ENCODE measurements at regions not wholly inside any gene's neighbourhood (a gene's known extent, or its start where the extent isn't known, plus 50 kb on each side); places are given as distances from the start of the nearest gene placed in this dataset.
"Not testable (repeated sequence)": the region's sequence is repeated elsewhere in the genome, so short reads cannot be mapped to it uniquely, and the experiment has no call there.

GRCh38 chr14:54010981-54011380 is 54.4 kb upstream of the BMP4 start:
- no peak for DNase-seq

GRCh38 chr14:54023027-54023426 is 66.4 kb upstream of the BMP4 start:
- DNase-seq, result no peak

DNA sequence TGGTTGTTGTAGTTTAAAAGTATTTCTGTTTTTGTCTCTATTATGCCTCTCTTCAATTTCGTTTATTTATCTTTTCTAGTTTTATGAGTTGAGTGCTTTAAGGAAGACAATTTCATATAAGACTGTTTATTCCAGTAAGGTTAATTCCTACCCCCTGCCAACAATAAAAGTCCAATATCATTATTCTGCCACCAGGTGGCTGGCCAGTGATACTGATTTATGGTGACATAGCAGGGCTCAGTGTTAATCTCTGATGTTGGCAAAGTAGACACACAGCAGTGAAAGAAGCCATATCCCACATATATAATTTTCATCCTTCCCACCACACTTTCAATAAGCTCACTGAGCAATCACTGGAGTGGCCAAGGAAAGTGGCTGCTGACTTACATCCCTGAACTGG is 69.0 kb upstream of the BMP4 start:
- peak; percentile 15 for DNase-seq

DNA sequence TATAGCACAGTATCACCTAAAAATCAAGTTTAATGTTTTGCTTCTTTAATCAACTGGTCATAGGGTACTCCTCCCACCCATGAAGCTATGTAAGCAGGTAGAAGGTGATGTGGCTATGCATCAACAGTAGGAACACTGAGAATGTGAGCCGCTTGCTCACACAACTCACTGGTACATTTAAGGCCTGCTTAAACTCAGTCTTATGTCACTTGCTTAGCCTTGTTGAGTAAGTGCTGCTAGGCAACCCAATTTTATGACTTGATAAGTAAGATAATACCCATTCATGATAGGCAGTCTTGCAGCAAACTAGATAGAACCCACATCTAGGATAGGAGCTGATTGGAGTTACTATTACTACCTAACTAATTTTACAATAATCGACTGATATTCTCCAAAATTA is 70.0 kb upstream of the BMP4 start:
- no peak for DNase-seq

DNA sequence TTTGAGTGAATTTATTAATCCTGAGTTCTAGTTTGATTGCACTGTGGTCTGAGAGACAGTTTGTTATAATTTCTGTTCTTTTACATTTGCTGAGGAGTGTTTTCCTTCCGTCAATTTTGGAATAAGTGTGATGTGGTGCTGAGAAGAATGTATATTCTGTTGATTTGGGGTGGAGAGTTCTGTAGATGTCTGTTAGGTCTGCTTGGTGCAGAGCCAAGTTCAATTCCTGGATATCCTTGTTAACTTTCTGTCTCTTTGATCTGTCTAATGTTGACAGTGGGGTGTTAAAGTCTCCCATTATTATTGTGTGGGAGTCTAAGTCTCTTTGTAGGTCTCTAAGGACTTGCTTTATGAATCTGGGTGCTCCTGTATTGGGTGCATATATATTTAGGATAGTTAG is 74.4 kb upstream of the BMP4 start:
- DNase-seq, result not testable (repeated sequence)

- not testable (repeated sequence) for DNase-seq
Observed at GRCh38 chr14:54033285-54033684, 76.7 kb upstream of the BMP4 start.

GRCh38 chr14:54038724-54039123 is 82.1 kb upstream of the BMP4 start:
- DNase-seq, result no peak

DNA sequence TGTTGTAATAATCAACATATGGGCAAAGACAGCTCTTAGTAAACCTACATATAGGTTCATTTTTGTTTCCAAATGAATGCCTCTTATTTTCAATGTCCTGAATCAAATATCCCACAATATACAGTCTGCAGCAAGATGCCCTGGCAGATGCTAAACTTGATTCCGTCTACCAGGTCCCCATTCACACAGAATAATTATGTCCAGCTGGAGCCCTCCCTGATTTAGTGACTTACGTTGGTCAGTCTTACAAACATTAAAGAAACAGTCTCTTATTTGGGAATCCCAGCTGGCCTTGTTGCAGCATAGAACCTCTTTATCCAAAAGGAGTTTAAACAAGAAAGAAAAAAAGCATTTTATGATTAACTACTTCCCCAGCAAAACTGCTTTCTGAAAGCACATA is 82.7 kb upstream of the BMP4 start:
- DNase-seq, result no peak

GRCh38 chr14:54040846-54041245 is 84.2 kb upstream of the BMP4 start:
- DNase-seq, result peak; percentile 48

- no peak for DNase-seq
Observed at GRCh38 chr14:54046250-54046649, 89.6 kb upstream of the BMP4 start.

DNA sequence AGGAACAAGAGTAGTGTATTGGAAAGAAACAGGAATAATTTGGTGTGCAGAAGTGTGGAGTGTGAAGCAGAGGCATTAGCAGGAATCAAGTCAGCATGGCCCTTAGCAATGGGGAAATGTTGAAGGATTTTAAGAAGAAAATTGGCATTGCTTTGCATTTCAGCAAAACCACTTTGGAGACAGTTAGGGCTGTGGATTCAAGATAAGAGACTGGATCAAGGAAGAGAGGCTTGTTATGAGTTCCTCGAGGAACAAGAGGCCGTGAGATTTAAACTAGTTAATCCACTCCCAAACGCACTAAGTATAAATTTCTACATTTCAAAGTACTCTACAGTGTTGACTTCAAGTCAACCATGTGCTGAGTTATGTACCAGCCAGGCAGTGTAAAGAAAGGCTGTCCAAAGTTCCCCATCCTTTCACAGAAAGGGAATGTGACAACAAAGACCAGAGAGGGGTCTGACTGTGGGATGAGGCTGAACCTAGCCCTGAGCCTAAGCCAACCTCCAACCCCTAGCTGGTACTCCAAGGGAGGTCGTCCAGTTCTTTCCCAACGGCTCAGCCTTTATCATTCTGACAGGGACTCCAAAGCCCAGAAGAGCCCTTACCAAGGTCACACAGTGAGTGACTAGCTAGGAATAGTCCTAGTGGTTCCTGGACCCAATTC is 91.2 kb upstream of the BMP4 start:
- DNase-seq, result no peak

DNA sequence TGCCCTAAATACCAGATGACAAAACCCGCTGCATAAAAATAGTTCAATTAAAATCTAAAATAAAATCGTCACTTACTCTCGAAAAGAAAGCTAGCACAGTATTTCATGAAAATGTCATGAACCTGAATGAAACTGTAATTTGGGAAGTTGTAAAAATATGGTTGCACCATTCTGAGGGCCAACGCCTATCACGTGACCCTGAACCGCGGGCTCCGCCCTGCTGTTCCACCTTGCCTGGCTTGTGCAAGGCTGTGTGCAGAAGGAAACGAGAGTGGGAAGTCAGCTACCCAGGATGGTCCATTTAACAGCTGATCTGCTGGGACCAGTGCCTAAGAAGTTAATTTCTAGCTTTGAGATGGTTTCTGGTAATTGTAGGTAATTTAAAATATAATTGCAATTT is 91.7 kb upstream of the BMP4 start:
- DNase-seq, result no peak

DNA sequence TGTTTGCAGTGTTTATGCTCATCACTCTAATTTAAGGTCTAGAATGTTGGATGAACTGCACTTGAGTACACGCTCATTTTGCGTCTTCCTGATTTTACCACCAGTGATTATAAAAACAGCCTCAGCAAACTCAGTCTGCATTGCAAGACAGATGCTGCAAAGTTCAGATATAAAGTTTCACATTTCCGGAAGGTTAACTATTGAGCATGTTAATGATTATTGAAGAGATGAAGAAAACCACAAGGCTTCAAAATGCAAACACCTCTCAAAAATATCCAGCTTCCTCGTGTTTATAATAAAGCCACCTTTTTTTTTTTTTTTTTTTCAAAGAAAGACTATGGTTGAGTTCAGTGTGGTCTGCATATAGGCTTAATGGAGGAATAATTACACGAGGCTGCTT is 92.1 kb upstream of the BMP4 start:
- no peak for DNase-seq

GRCh38 chr14:54050759-54051158 is 94.1 kb upstream of the BMP4 start:
- DNase-seq, result no peak

DNA sequence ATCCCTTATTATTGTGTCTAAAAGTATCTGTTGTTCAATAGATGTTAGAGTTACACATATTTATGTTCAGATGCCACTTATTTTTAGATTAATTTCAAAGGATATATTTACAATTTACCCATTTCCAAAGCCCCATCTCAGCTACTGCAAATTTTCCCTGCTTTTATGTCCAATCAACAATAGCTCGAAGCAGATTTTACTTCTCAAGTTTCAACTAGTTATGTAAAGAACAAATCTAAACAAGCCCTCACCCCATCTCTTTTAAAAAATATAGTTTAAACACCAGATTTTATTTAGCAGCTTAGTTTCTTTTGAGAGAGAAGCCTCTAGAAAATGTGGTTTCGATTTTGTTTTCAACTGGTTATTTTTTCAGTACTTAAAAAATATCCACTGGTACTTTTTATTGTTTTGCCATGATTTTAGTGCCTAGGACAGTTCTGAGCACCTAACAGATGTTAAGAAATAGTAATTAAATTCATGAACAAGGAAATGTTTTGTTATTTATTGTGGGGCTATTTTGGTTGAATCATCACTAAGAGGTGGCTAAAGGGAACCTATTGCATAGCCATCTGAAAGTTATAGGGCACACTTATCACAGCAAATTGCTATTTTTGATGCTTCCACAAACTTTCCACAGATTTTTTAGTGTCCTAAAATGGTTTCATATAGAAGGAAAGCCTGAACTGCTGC is 96.2 kb upstream of the BMP4 start:
- DNase-seq, result no peak

GRCh38 chr14:54053386-54053745 is 96.7 kb upstream of the BMP4 start:
- DNase-seq, result no peak

DNA sequence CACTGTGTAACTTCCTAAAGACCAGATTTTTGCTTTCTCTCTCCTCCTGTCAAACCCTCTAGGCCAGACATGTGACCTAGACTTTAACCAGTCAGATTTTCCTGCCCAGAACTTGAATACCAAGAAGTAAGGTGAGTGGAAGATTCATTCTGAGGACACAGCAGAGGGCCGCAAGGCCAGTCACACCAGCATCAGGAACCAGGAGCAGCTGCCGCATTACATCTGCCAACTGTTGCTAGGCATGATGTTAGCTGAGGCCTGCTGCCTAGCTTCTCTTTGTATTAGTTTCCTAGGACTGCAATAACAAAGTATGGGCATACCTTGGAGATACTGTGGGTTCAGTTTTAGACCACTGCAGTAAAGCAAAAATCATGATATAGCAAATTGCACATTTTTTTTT is 101.9 kb upstream of the BMP4 start:
- DNase-seq, result no peak

- DNase-seq, result no peak
Observed at GRCh38 chr14:54083549-54084239, 127.1 kb upstream of the BMP4 start.

GRCh38 chr14:54085232-54085761 is 128.7 kb upstream of the BMP4 start:
- DNase-seq, result no peak

DNA sequence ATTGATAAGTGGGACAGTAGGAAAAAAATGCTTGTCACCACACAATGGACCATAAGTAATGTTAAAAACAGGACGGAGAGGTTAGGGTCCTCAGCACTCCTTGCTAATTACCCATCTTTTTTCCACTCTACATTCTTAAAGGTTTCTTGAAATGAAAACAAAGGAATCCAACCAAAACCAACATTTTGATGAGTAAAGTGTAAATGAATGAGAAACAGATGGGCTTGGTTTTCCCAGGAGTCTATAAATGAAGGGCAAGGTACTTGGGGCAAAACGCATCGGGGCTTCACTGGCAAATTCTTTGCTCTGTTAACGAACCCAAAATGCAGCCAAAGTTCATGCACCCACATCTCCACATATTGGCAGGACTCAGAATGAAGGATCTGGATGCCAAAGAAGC is 129.2 kb upstream of the BMP4 start:
- DNase-seq, result no peak

GRCh38 chr14:54086767-54087166 is 130.1 kb upstream of the BMP4 start:
- DNase-seq, result no peak

DNA sequence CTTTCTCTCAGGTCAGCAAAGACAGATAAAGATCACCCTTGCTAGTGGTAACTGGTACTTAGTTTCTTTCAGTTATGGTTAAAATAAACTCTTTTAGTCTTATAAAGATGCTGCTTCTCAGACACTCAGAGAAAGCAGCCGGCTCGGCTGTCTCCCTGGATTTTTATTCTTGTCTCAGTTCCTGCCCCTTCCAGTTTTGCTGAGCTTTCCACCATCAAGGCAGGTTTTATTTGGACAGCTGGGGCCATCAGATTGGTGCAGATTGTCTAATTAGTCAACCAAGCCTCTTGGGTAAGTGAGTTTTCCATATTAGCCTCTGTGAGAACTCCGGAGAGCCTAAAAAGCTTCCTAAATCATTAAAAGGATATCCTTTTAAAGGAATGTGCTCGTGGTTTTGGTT is 130.8 kb upstream of the BMP4 start:
- DNase-seq, result no peak

DNA sequence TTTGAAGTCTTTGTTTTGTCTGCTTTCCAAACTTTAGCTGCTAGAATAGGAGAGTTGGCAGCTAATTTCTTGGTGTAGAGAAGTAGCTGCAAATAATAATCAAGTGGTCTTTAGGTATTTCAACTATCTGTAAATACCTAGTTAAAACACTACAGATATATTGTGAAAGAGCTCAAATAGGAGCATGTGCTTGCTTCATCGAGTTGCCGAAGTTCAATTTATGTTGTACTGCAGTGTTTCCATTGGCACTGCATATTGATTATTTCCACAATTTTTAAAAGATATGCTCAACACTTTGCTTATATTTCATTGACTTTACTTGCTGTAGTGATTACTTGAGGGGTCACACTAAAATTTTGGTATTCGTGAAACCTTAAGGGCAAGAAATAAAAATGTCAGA is 131.6 kb upstream of the BMP4 start:
- DNase-seq, result no peak

DNA sequence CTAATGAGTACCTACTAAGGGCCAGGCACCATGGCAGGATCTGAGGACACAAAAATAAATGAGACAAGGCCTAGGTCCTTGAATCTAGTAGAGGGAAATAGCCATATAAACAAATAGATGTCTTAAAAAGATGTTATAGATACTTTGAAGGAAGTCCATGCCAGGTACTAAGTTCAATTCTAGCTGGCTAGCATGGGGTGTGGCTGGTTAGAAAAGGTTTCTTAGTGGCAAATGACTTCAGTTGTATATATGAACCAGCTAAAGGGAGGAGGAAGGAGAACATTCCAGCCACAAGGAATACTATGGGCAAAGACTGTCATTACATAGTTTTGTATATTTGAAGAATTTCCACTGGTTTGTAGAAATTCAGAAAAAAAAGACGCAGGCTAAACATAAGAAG is 133.6 kb upstream of the BMP4 start:
- DNase-seq, result no peak
